Ishikawa (cell line): ENCODE measurements at regions not wholly inside any gene's neighbourhood (a gene's known extent, or its start where the extent isn't known, plus 50 kb on each side); places are given as distances from the start of the nearest gene placed in this dataset.

ENCODE experiments used
- CEBPB ChIP-seq: IDR thresholded peaks from 2 replicates; pipeline ENCODE4 v1.6.1; 2012
- CREB1 ChIP-seq: IDR thresholded peaks from 2 replicates; pipeline ENCODE4 v1.6.1; 2012; ENCODE audit warnings: low read depth
- EGR1 ChIP-seq: IDR thresholded peaks from 2 replicates; pipeline ENCODE4 v1.6.1; 2012
- EP300 ChIP-seq: IDR thresholded peaks from 2 replicates; pipeline ENCODE4 v1.6.1; 2012; ENCODE audit warnings: borderline replicate concordance
- FOXM1 ChIP-seq: IDR thresholded peaks from 2 replicates; pipeline ENCODE4 v1.6.1; 2012; ENCODE audit warnings: low read depth, borderline replicate concordance
- MAX ChIP-seq: IDR thresholded peaks from 2 replicates; pipeline ENCODE4 v1.6.1; 2012
- NFIC ChIP-seq: IDR thresholded peaks from 2 replicates; pipeline ENCODE4 v1.6.1; 2012
- RAD21 ChIP-seq: IDR thresholded peaks from 2 replicates; pipeline ENCODE4 v1.6.1; 2012; ENCODE audit warnings: low read depth
- REST ChIP-seq: IDR thresholded peaks from 2 replicates; pipeline ENCODE4 v1.6.1; 2012; ENCODE audit warnings: low read depth, mild to moderate bottlenecking
- TAF1 ChIP-seq: IDR thresholded peaks from 2 replicates; pipeline ENCODE4 v1.6.1; 2012; ENCODE audit warnings: low read depth, mild to moderate bottlenecking
- TCF12 ChIP-seq: IDR thresholded peaks from 2 replicates; pipeline ENCODE4 v1.6.1; 2012; ENCODE audit warnings: low read depth
- TEAD4 ChIP-seq: IDR thresholded peaks from 2 replicates; pipeline ENCODE4 v1.6.1; 2012
- USF1 ChIP-seq: IDR thresholded peaks from 2 replicates; pipeline ENCODE4 v1.6.1; 2012
- YY1 ChIP-seq: IDR thresholded peaks from 2 replicates; pipeline ENCODE4 v1.6.1; 2012; ENCODE audit warnings: low read depth
- ZBTB7A ChIP-seq: IDR thresholded peaks from 2 replicates; pipeline ENCODE4 v1.6.1; 2012; ENCODE audit warnings: low read depth

- TF ChIP-seq USF1 (no peak), RAD21 (no peak), TCF12 (no peak), NFIC (no peak), EGR1 (no peak), MAX (no peak), REST (no peak), FOXM1 (no peak), TAF1 (no peak), YY1 (no peak)
Observed at GRCh38 chr7:1286946-1287645, 54.4 kb downstream of the UNCX start.

GRCh38 chr7:1287752-1288201 lies 55.1 kb downstream of the UNCX start:
- no peak for TF ChIP-seq FOXM1
- TF ChIP-seq EP300: no peak
- no peak for TF ChIP-seq ZBTB7A
- TF ChIP-seq CEBPB: no peak
- no peak for TF ChIP-seq RAD21
- TF ChIP-seq TAF1: no peak
- TF ChIP-seq NFIC: no peak
- TF ChIP-seq MAX: no peak

- TF ChIP-seq ZBTB7A (no peak), MAX (no peak), CREB1 (no peak), TCF12 (no peak), CEBPB (no peak), TAF1 (no peak), RAD21 (no peak), REST (no peak), EGR1 (no peak), NFIC (no peak), TEAD4 (no peak), EP300 (no peak), USF1 (no peak), YY1 (no peak), FOXM1 (no peak)
Observed at GRCh38 chr7:1288390-1288995, 55.8 kb downstream of the UNCX start.

GRCh38 chr7:1288996-1289551 lies 56.4 kb downstream of the UNCX start:
- TF ChIP-seq EP300 (no peak), YY1 (no peak), USF1 (no peak), NFIC (no peak), MAX (no peak), ZBTB7A (no peak), TCF12 (no peak), CEBPB (no peak), TAF1 (no peak), CREB1 (no peak), TEAD4 (no peak), EGR1 (no peak), FOXM1 (no peak), RAD21 (no peak), REST (no peak)
